ENCODE measurements at regions not wholly inside any gene's neighbourhood (a gene's known extent, or its start where the extent isn't known, plus 50 kb on each side); places are given as distances from the start of the nearest gene placed in this dataset.
A peak's percentile ranks its signal among the peaks of the same experiment; 100 is the strongest.
"Not testable (repeated sequence)": the region's sequence is repeated elsewhere in the genome, so short reads cannot be mapped to it uniquely, and the experiment has no call there.

GRCh38 chr7:65463184-65463583 lies 89.5 kb downstream of the ZNF92 start:
- Histone ChIP-seq H3K4me1 (ENCODE audit: low read depth) (no peaks in the 10 kb centered on the region), H3K27me3 (no peaks in the 10 kb centered on the region), H3K27ac (no peak overlapping the region), H3K4me3 (no peak overlapping the region), H3K36me3 (no peaks in the 10 kb centered on the region), H3K9me3 (ENCODE audit: low read depth) (no peaks in the 10 kb centered on the region)
- DNase-seq (ENCODE audit: low read depth in 1 of 2, low spot score in 1 of 2), result no peak
- TF ChIP-seq CTCF (IDR thresholded peaks at IDR 0.05; ENCODE audit: low read depth, low read length), result no peak

- H3K27me3 ChIP-seq; H3K36me3 ChIP-seq; DNase-seq (ENCODE audit: low read depth in 1 of 2, low spot score in 1 of 2); H3K4me1 ChIP-seq (ENCODE audit: low read depth); H3K4me3 ChIP-seq; H3K9me3 ChIP-seq (ENCODE audit: low read depth); H3K27ac ChIP-seq: not testable (repeated sequence)
These were observed 96.4 kb downstream of the ZNF92 start for GRCh38 chr7:65469919-65470558.

GRCh38 chr7:65471587-65471986 lies 97.9 kb downstream of the ZNF92 start:
- TF ChIP-seq CTCF (IDR thresholded peaks at IDR 0.05; ENCODE audit: low read depth, low read length), result no peak
- DNase-seq (ENCODE audit: low read depth in 1 of 2, low spot score in 1 of 2), result no peak
- no peaks in the 10 kb centered on the region for H3K9me3 ChIP-seq (ENCODE audit: low read depth)
- H3K36me3 ChIP-seq, result no peaks in the 10 kb centered on the region
- no peak overlapping the region for H3K4me3 ChIP-seq
- no peaks in the 10 kb centered on the region for H3K4me1 ChIP-seq (ENCODE audit: low read depth)
- no peak overlapping the region for H3K27ac ChIP-seq
- no peaks in the 10 kb centered on the region for H3K27me3 ChIP-seq

- H3K27me3 ChIP-seq, result no peaks in the 10 kb centered on the region
- no peaks in the 10 kb centered on the region for H3K36me3 ChIP-seq
- no peak overlapping the region for H3K4me3 ChIP-seq
- TF ChIP-seq CTCF (IDR thresholded peaks at IDR 0.05; ENCODE audit: low read depth, low read length), result no peak
- no peak overlapping the region for H3K27ac ChIP-seq
- no peaks in the 10 kb centered on the region for H3K4me1 ChIP-seq (ENCODE audit: low read depth)
- H3K9me3 ChIP-seq (ENCODE audit: low read depth), result no peaks in the 10 kb centered on the region
- no peak for DNase-seq (ENCODE audit: low read depth in 1 of 2, low spot score in 1 of 2)
These were observed 101.5 kb downstream of the ZNF92 start for GRCh38 chr7:65475040-65475726.

GRCh38 chr7:65475734-65476319 lies 102.2 kb downstream of the ZNF92 start:
- TF ChIP-seq CTCF (IDR thresholded peaks at IDR 0.05; ENCODE audit: low read depth, low read length), result no peak
- no peaks in the 10 kb centered on the region for H3K27me3 ChIP-seq
- no peak overlapping the region for H3K27ac ChIP-seq
- peak in 1 of 2 donors; percentile 3 for DNase-seq (ENCODE audit: low read depth in 1 of 2, low spot score in 1 of 2)
- H3K4me1 ChIP-seq (ENCODE audit: low read depth), result no peaks in the 10 kb centered on the region
- no peak overlapping the region for H3K4me3 ChIP-seq
- H3K9me3 ChIP-seq (ENCODE audit: low read depth), result no peaks in the 10 kb centered on the region
- H3K36me3 ChIP-seq, result no peaks in the 10 kb centered on the region

- peak; percentile 22 for TF ChIP-seq CTCF (IDR thresholded peaks at IDR 0.05; ENCODE audit: low read depth, low read length)
These were observed 103.7 kb downstream of the ZNF92 start for GRCh38 chr7:65477326-65477725.

More at GRCh38 chr7:65477326-65477725, 103.7 kb downstream of the ZNF92 start:
- no peaks in the 10 kb centered on the region for H3K27me3 ChIP-seq
- no peak overlapping the region for H3K4me3 ChIP-seq
- no peaks in the 10 kb centered on the region for H3K4me1 ChIP-seq (ENCODE audit: low read depth)
- H3K9me3 ChIP-seq (ENCODE audit: low read depth), result no peaks in the 10 kb centered on the region
- no peak overlapping the region for H3K27ac ChIP-seq
- H3K36me3 ChIP-seq, result no peaks in the 10 kb centered on the region
- DNase-seq (ENCODE audit: low read depth in 1 of 2, low spot score in 1 of 2), result peak; percentile 34 to 35
